ENCODE measurements at regions not wholly inside any gene's neighbourhood (a gene's known extent, or its start where the extent isn't known, plus 50 kb on each side); places are given as distances from the start of the nearest gene placed in this dataset.

DNA sequence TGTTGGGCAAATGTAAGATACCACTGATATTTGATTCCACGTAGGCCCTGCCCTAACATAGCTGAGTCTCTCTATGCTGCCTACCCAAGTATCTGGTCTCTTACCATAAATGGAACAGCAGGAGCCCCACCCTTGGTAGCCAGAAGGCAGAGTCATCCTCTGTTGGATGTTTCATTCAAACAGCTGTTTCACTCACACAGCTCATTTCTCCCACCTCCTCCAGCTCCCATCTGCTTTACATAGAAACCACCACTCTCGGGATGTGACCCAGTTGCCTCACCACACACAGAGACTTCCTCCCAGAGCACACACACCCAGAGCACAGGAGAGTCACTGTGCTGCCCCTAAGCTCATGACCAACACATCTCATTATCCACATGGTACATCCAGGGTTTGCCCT, 165.3 kb downstream of the TMEM167A start:
- no peak overlapping the region for H3K4me3 ChIP-seq (ENCODE audit: low read length)
- TF ChIP-seq, protein P1, sequence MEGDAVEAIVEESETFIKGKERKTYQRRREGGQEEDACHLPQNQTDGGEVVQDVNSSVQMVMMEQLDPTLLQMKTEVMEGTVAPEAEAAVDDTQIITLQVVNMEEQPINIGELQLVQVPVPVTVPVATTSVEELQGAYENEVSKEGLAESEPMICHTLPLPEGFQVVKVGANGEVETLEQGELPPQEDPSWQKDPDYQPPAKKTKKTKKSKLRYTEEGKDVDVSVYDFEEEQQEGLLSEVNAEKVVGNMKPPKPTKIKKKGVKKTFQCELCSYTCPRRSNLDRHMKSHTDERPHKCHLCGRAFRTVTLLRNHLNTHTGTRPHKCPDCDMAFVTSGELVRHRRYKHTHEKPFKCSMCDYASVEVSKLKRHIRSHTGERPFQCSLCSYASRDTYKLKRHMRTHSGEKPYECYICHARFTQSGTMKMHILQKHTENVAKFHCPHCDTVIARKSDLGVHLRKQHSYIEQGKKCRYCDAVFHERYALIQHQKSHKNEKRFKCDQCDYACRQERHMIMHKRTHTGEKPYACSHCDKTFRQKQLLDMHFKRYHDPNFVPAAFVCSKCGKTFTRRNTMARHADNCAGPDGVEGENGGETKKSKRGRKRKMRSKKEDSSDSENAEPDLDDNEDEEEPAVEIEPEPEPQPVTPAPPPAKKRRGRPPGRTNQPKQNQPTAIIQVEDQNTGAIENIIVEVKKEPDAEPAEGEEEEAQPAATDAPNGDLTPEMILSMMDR (conservative IDR thresholded peaks at IDR 0.05; ENCODE audit: low read depth, low read length): no peak
- no peak for DNase-seq (ENCODE audit: low read depth)

DNA sequence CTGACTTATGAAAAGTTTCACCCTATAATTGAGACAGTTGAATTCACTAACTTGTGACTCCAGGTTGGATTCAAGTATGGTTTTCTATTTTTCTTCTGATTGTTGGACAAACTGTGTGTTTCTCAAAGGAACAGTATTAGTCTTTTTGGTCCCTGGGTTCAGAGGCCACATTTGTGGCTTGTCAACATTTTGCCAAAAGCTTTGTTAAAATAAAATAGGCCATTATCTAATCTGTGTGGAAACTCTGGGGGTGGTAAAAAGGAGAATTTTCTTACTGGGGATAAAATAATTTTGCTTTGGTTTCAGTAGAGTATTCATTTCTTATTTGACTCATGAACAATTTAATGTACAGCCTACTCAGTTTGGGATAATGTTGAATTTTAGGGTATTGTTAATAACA, 166.3 kb downstream of the TMEM167A start:
- no peak for DNase-seq (ENCODE audit: low read depth)
- H3K4me3 ChIP-seq (ENCODE audit: low read length): no peak overlapping the region
- TF ChIP-seq, protein P1 (conservative IDR thresholded peaks at IDR 0.05; ENCODE audit: low read depth, low read length): no peak

DNA sequence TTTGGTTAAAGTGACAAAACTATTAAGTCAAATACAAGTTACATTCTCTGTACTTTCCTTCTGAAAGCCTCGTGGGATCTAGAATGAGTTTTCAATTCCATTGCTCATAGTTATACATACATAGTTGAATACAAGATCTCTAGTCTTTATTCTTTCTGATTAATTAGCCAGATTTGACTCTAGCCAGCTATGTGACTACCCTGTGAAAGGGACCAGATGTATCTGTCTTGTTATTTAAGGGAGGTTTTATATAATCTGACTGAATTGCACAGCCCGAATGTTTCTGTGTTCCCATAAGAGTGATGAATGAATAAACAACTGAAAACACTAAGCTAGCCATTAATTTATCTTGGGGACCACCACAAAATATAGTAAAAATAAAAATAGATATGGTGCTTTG, 166.7 kb downstream of the TMEM167A start:
- no peak for DNase-seq (ENCODE audit: low read depth)
- TF ChIP-seq, protein P1 (conservative IDR thresholded peaks at IDR 0.05; ENCODE audit: low read depth, low read length): no peak

DNA sequence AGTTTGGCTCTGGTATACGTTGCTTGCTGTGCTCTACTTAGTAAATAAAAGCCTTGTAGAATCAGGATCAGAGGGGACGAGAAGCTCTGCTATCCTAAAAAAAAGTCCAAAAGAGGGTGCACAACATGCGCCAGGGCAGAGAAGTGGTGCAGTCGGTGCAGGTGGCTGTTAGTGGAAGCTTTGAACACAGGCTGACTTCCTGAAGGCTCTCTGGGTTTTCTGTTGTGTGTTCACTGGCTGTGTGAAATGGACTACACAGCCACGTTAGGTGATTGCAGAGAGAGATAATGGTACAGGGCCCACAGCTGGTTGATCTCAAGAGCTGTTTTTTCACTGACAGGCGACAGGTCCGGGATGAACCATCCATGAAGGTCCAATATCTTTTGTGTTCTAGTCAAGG, 167.4 kb downstream of the TMEM167A start:
- TF ChIP-seq, protein P1 (conservative IDR thresholded peaks at IDR 0.05; ENCODE audit: low read depth, low read length): no peak
- no peak overlapping the region for H3K4me3 ChIP-seq (ENCODE audit: low read length)
- no peak for DNase-seq (ENCODE audit: low read depth)

More for the DNA sequence above, 166.7 kb downstream of the TMEM167A start:
- H3K4me3 ChIP-seq (ENCODE audit: low read length): no peak overlapping the region

DNA sequence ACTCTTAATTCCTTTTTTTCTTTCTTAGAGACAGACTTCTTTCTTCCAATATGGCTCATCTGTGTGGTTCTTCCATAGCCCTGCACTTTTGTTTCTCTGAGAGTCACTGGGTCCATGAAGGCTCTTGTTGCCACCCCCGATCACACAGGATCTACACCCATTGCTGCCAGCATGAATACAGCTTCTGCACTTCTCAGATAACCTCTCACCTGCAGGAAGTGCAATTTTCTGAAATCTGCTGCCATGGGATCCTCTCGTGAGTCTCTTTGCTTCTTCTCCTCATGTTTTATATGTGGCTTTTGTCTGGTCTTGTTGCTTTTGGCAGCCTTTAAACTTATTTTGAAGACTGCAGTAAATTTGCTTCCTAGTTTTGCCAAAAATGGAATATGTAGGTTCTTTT, 171.2 kb downstream of the TMEM167A start:
- H3K4me3 ChIP-seq (ENCODE audit: low read length): no peak overlapping the region
- TF ChIP-seq, protein P1 (conservative IDR thresholded peaks at IDR 0.05; ENCODE audit: low read depth, low read length): no peak
- no peak for DNase-seq (ENCODE audit: low read depth)

DNA sequence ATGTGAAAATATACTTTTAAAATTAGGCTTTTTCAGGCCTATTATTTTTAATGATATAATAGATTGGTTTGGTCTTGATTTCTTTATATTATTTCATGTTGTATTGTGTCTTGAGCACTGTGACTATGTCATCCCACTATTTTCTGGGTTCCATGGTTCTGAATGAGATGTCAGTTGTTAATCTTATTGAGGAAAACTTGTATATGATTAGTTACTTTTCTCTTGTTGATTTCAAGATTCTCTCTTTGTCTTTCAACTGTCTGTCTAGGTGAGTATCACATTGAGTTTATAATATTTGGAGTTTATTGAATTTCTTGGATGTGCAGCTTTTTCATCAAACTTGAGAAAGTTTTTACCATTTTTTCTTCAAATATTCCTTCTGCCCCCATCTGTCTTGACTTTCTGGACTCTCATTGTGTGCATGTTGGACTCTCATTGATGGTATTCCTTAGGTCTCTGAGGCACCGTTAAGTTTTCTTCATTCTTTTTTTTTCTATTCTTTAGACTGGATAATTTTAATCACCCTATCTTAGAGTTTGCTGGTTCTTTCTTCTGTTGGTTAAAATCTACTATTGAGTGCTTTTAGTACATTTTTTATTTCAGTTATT, 175.8 kb downstream of the TMEM167A start:
- TF ChIP-seq, protein P1 (conservative IDR thresholded peaks at IDR 0.05; ENCODE audit: low read depth, low read length): no peak
- H3K4me3 ChIP-seq (ENCODE audit: low read length): no peak overlapping the region
- no peak for DNase-seq (ENCODE audit: low read depth)

DNA sequence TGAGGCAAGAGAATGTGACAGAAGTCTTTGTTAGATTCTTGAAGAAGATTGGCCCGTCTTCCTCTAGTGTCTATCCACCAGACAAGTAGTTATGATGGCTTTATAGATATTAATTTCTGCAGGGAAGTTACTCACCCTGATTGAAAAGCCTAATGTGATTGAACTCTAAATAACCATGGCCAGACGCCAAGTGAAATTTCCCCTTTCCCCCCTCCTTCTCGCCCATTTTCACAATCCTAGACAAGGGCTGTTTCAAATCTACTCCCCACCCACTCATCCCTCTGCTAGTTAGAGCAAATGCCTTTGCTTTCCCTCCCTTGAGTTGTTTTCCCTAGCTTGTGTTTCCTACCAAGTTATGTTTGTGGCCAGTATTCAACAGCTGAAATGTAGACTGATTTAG, 182.5 kb downstream of the TMEM167A start:
- no peak for DNase-seq (ENCODE audit: low read depth)
- H3K4me3 ChIP-seq (ENCODE audit: low read length): no peak overlapping the region
- TF ChIP-seq, protein P1 (conservative IDR thresholded peaks at IDR 0.05; ENCODE audit: low read depth, low read length): no peak

Measured in retinal pigment epithelial cell (primary cell).